Fibroblast of lung (primary cell): ENCODE measurements at regions not wholly inside any gene's neighbourhood (a gene's known extent, or its start where the extent isn't known, plus 50 kb on each side); places are given as distances from the start of the nearest gene placed in this dataset.

ENCODE experiments used
- DNase-seq, 2 donors: peaks; one replicate each; pipeline versions ENCODE4 v3.0.0 to v3.0.0-alpha.2; 2010; ENCODE audit warnings: low read depth in 2 of 2
- H2AFZ ChIP-seq: 2 replicates; pipeline ENCODE4 v1.5.1; 2012; ENCODE audit warnings: low read length, control low read depth, inconsistent platforms
- H3K27ac ChIP-seq: 2 replicates; pipeline ENCODE4 v1.5.1; 2011; ENCODE audit warnings: low read length, control low read depth; ENCODE audit not compliant: insufficient read depth
- H3K27me3 ChIP-seq: 2 replicates; pipeline ENCODE4 v1.5.1; 2011; ENCODE audit warnings: mild to moderate bottlenecking, low read length; ENCODE audit not compliant: control insufficient read depth, insufficient read depth
- H3K36me3 ChIP-seq: 2 replicates; pipeline ENCODE4 v1.5.1; 2011; ENCODE audit warnings: low read length; ENCODE audit not compliant: control insufficient read depth, insufficient read depth
- H3K4me1 ChIP-seq: 2 replicates; pipeline ENCODE4 v1.5.1; 2011; ENCODE audit warnings: low read length; ENCODE audit not compliant: control insufficient read depth, insufficient read depth; ENCODE audit errors: extremely low read depth
- H3K4me2 ChIP-seq: 2 replicates; pipeline ENCODE4 v1.5.1; 2011; ENCODE audit warnings: low read length, control low read depth; ENCODE audit not compliant: insufficient read depth; ENCODE audit errors: extremely low read depth
- H3K4me3 ChIP-seq, 4 experiments: fragments of 200-600 bp in 1 of 4; sonication (generic) in 1 of 4; replicated peaks in 1 of 4; 2 replicates each; pipeline ENCODE4 v1.5.1; 2011 to 2016; ENCODE audit warnings: low read length in 4 of 4, low read depth in 3 of 4, mild to moderate bottlenecking in 3 of 4, control low read depth in 2 of 4, inconsistent platforms in 1 of 4, mixed read lengths in 1 of 4; ENCODE audit not compliant: insufficient read depth in 1 of 4; ENCODE audit errors: control extremely low read depth in 1 of 4
- H3K79me2 ChIP-seq: 2 replicates; pipeline ENCODE4 v1.5.1; 2012; ENCODE audit warnings: mild to moderate bottlenecking, low read length, inconsistent platforms; ENCODE audit not compliant: control insufficient read depth, insufficient read depth
- H3K9ac ChIP-seq: 2 replicates; pipeline ENCODE4 v1.5.1; 2011; ENCODE audit warnings: mild to moderate bottlenecking, low read length, control low read depth; ENCODE audit not compliant: insufficient read depth
- H3K9me3 ChIP-seq: 2 replicates; pipeline ENCODE4 v1.5.1; 2012; ENCODE audit warnings: low read depth, low read length; ENCODE audit not compliant: control insufficient read depth, insufficient read depth
- H4K20me1 ChIP-seq: 2 replicates; pipeline ENCODE4 v1.5.1; 2011; ENCODE audit warnings: low read length; ENCODE audit not compliant: control insufficient read depth, insufficient read depth; ENCODE audit errors: extremely low read depth
- CTCF ChIP-seq, 2 donors: IDR thresholded peaks in 1 of 2; conservative IDR thresholded peaks in 1 of 2; 1 replicate in 1 of 2; 2 replicates in 1 of 2; pipeline ENCODE4 v1.5.1; 2011 to 2012; ENCODE audit warnings: low read length in 2 of 2, control low read depth in 1 of 2, inconsistent platforms in 1 of 2, low read depth in 1 of 2, mild to moderate bottlenecking in 1 of 2
- EZH2 ChIP-seq: IDR thresholded peaks from 2 replicates; pipeline ENCODE4 v1.5.1; 2012; ENCODE audit warnings: low read length, control low read depth, mild to moderate bottlenecking; ENCODE audit errors: missing control alignments

GRCh38 chr6:74114428-74114827, 418.4 kb downstream of the CD109 start:
- no peak for DNase-seq
- Histone ChIP-seq H3K27ac (no peak overlapping the region), H3K9ac (no peak overlapping the region)

GRCh38 chr6:74113901-74114300, 417.9 kb downstream of the CD109 start:
- Histone ChIP-seq H3K79me2 (no peaks in the 10 kb centered on the region), H3K4me2 (no peak overlapping the region), H4K20me1 (no peaks in the 10 kb centered on the region), H3K4me3 (no peak overlapping the region), H3K27ac (no peak overlapping the region), H3K9me3 (no peaks in the 10 kb centered on the region), H3K27me3 (no peaks in the 10 kb centered on the region), H3K36me3 (no peaks in the 10 kb centered on the region), H3K9ac (no peak overlapping the region), H2AFZ (no peak overlapping the region), H3K4me1 (no peaks in the 10 kb centered on the region)
- TF ChIP-seq EZH2, result no peak
- no peak for TF ChIP-seq CTCF (conservative IDR thresholded peaks at IDR 0.05 in 1 of 2, IDR thresholded peaks at IDR 0.05 in 1 of 2; ENCODE audit: low read depth in 1 of 2, low read length in 2 of 2)
- DNase-seq, result peak in 1 of 2 donors; percentile 5

More at GRCh38 chr6:74114428-74114827, 418.4 kb downstream of the CD109 start:
- Histone ChIP-seq H3K4me1 (no peaks in the 10 kb centered on the region), H3K27me3 (no peaks in the 10 kb centered on the region), H4K20me1 (no peaks in the 10 kb centered on the region), H3K4me2 (no peak overlapping the region), H3K4me3 (no peak overlapping the region), H2AFZ (no peak overlapping the region), H3K79me2 (no peaks in the 10 kb centered on the region), H3K9me3 (no peaks in the 10 kb centered on the region), H3K36me3 (no peaks in the 10 kb centered on the region)
- TF ChIP-seq CTCF (conservative IDR thresholded peaks at IDR 0.05 in 1 of 2, IDR thresholded peaks at IDR 0.05 in 1 of 2; ENCODE audit: low read depth in 1 of 2, low read length in 2 of 2), result no peak
- TF ChIP-seq EZH2, result no peak

- H3K79me2 ChIP-seq, result no peaks in the 10 kb centered on the region
- no peak for DNase-seq
- no peaks in the 10 kb centered on the region for H3K36me3 ChIP-seq
- no peak overlapping the region for H3K4me2 ChIP-seq
- no peak overlapping the region for H3K9ac ChIP-seq
- no peaks in the 10 kb centered on the region for H4K20me1 ChIP-seq
- H3K27me3 ChIP-seq, result no peaks in the 10 kb centered on the region
- no peak overlapping the region for H3K27ac ChIP-seq
- H2AFZ ChIP-seq, result no peak overlapping the region
- H3K4me3 ChIP-seq, result no peak overlapping the region
- H3K4me1 ChIP-seq, result no peaks in the 10 kb centered on the region
- TF ChIP-seq CTCF (conservative IDR thresholded peaks at IDR 0.05 in 1 of 2, IDR thresholded peaks at IDR 0.05 in 1 of 2; ENCODE audit: low read depth in 1 of 2, low read length in 2 of 2) (no peak), EZH2 (no peak)
- H3K9me3 ChIP-seq, result no peaks in the 10 kb centered on the region
Observed at GRCh38 chr6:74103417-74103816, 407.4 kb downstream of the CD109 start.
